ENCODE measurements at regions not wholly inside any gene's neighbourhood (a gene's known extent, or its start where the extent isn't known, plus 50 kb on each side); places are given as distances from the start of the nearest gene placed in this dataset.

DNA sequence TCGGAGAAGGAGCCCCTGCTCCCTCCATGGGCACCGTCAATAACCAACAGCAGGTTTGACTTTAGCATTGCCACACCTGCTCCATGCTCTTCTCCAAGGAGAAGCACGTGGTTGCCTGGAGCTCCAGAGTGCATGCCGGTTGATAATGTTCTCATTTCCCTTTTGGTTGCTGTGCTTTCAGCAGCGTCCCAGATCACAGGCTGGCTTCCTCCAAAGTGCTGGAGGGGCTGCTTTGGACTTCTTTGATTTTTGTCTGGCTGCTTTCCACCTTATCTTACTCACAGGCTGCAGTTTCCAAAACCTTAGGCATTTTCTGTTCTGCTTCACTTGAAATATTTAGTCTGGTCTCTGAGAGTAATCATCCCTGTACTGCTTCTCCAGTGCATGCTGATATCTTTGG is 123.8 kb upstream of the IRS2 start:
- Histone ChIP-seq H3K9me3 (ENCODE audit: control insufficient read depth, insufficient read depth, low read length) (no peaks in the 10 kb centered on the region), H3K27me3 (ENCODE audit: control insufficient read depth, insufficient read depth, low read length) (no peaks in the 10 kb centered on the region), H3K27ac (ENCODE audit: low read depth, low read length) (no peak overlapping the region), H3K4me1 (ENCODE audit: control insufficient read depth, insufficient read depth, low read length) (no peaks in the 10 kb centered on the region), H3K36me3 (ENCODE audit: control insufficient read depth, insufficient read depth, low read length) (no peaks in the 10 kb centered on the region), H3K9ac (ENCODE audit: low read depth, low read length) (no peak overlapping the region), H3K4me3 (ENCODE audit: low read depth, low read length) (no peak overlapping the region)

GRCh38 chr13:109906976-109907375 is 120.6 kb upstream of the IRS2 start:
- no peak overlapping the region for H3K27ac ChIP-seq (ENCODE audit: low read depth, low read length)
- H3K9me3 ChIP-seq (ENCODE audit: control insufficient read depth, insufficient read depth, low read length): no peaks in the 10 kb centered on the region
- no peaks in the 10 kb centered on the region for H3K27me3 ChIP-seq (ENCODE audit: control insufficient read depth, insufficient read depth, low read length)

GRCh38 chr13:109904218-109904617 is 117.8 kb upstream of the IRS2 start:
- Histone ChIP-seq H3K9ac (ENCODE audit: low read depth, low read length) (no peak overlapping the region), H3K27ac (ENCODE audit: low read depth, low read length) (no peak overlapping the region), H3K27me3 (ENCODE audit: control insufficient read depth, insufficient read depth, low read length) (0 out of 2 replicates have a peak, but pooled peaks cover 5% of the 10 kb centered on the region), H3K4me3 (ENCODE audit: low read depth, low read length) (no peak overlapping the region), H3K36me3 (ENCODE audit: control insufficient read depth, insufficient read depth, low read length) (no peaks in the 10 kb centered on the region), H3K4me1 (ENCODE audit: control insufficient read depth, insufficient read depth, low read length) (peaks cover 7% of the 10 kb centered on the region), H3K9me3 (ENCODE audit: control insufficient read depth, insufficient read depth, low read length) (no peaks in the 10 kb centered on the region)

More at GRCh38 chr13:109906976-109907375, 120.6 kb upstream of the IRS2 start:
- no peaks in the 10 kb centered on the region for H3K4me1 ChIP-seq (ENCODE audit: control insufficient read depth, insufficient read depth, low read length)
- H3K4me3 ChIP-seq (ENCODE audit: low read depth, low read length): no peak overlapping the region
- no peak overlapping the region for H3K9ac ChIP-seq (ENCODE audit: low read depth, low read length)
- no peaks in the 10 kb centered on the region for H3K36me3 ChIP-seq (ENCODE audit: control insufficient read depth, insufficient read depth, low read length)

DNA sequence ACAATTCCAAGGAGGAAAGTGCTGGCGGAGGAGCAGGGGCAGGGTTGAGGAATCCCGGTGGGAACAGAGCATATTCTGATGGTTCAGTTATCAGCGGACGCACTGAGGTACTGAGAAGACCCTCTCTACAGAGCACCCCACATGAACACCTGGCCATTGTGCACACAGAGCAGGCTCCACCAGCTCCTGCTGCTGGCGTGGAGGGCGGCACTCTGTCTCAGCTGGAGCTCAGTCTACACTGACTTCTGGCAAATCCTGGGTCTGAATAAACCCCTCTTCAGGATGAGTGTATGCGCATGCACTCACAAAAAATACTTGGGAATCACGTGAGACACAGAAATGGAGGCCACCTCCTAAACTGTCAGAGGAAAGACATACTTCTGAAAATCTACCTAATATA is 114.4 kb upstream of the IRS2 start:
- Histone ChIP-seq H3K4me3 (ENCODE audit: low read depth, low read length) (peak overlapping the region; percentile 44; the same call in 1 of the 2 replicates), H3K9me3 (ENCODE audit: control insufficient read depth, insufficient read depth, low read length) (no peaks in the 10 kb centered on the region), H3K4me1 (ENCODE audit: control insufficient read depth, insufficient read depth, low read length) (peaks cover 7% of the 10 kb centered on the region), H3K36me3 (ENCODE audit: control insufficient read depth, insufficient read depth, low read length) (no peaks in the 10 kb centered on the region), H3K27ac (ENCODE audit: low read depth, low read length) (no peak overlapping the region), H3K9ac (ENCODE audit: low read depth, low read length) (no peak overlapping the region), H3K27me3 (ENCODE audit: control insufficient read depth, insufficient read depth, low read length) (0 out of 2 replicates have a peak, but pooled peaks cover 5% of the 10 kb centered on the region)

GRCh38 chr13:109900320-109900719 is 113.9 kb upstream of the IRS2 start:
- Histone ChIP-seq H3K4me1 (ENCODE audit: control insufficient read depth, insufficient read depth, low read length) (peaks cover 7% of the 10 kb centered on the region), H3K27ac (ENCODE audit: low read depth, low read length) (no peak overlapping the region), H3K4me3 (ENCODE audit: low read depth, low read length) (peak overlapping the region; percentile 44), H3K9ac (ENCODE audit: low read depth, low read length) (no peak overlapping the region), H3K9me3 (ENCODE audit: control insufficient read depth, insufficient read depth, low read length) (no peaks in the 10 kb centered on the region), H3K36me3 (ENCODE audit: control insufficient read depth, insufficient read depth, low read length) (no peaks in the 10 kb centered on the region), H3K27me3 (ENCODE audit: control insufficient read depth, insufficient read depth, low read length) (0 out of 2 replicates have a peak, but pooled peaks cover 5% of the 10 kb centered on the region)

DNA sequence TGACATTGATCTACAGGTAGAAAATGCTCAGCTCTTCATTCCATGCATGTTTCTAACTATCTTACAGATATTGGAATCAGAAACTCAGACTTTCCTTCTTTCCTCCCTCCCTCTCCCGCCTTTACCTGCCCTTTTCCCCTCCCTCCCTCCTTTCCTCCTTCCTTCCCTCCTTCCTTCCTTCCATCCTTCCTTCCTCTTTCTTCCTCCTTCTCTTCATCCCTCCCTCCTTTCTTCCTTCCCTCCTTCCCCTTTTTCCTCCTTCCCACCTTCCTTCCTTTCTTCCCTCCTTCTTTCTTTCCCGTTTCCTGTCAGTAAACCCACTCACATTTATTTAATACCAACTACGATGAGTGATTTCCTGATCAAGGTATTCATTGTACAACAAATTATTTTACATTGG is 113.4 kb upstream of the IRS2 start:
- Histone ChIP-seq H3K27ac (ENCODE audit: low read depth, low read length) (no peak overlapping the region), H3K4me1 (ENCODE audit: control insufficient read depth, insufficient read depth, low read length) (peaks cover 7% of the 10 kb centered on the region), H3K9me3 (ENCODE audit: control insufficient read depth, insufficient read depth, low read length) (no peaks in the 10 kb centered on the region), H3K36me3 (ENCODE audit: control insufficient read depth, insufficient read depth, low read length) (no peaks in the 10 kb centered on the region), H3K27me3 (ENCODE audit: control insufficient read depth, insufficient read depth, low read length) (0 out of 2 replicates have a peak, but pooled peaks cover 5% of the 10 kb centered on the region), H3K9ac (ENCODE audit: low read depth, low read length) (no peak overlapping the region), H3K4me3 (ENCODE audit: low read depth, low read length) (no peak overlapping the region)

DNA sequence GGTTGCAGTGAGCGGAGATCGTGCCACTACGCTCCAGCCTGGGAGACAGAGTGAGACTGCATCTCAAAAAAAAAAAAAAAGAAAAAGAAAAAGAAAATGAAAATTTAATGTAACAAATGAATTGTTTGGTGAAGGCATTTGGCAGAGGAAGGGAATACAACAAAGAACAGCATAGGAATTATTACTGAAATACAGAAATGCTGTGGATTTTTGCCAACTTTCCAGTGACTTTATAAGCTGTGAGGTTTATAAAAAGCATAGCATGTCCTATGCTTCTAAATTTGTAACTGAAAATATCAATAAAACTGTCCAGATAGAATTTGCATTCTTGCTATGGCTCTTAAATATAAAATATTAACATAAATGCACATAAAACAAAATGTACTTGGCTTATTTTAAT is 112.9 kb upstream of the IRS2 start:
- Histone ChIP-seq H3K9me3 (ENCODE audit: control insufficient read depth, insufficient read depth, low read length) (no peaks in the 10 kb centered on the region), H3K4me3 (ENCODE audit: low read depth, low read length) (no peak overlapping the region), H3K4me1 (ENCODE audit: control insufficient read depth, insufficient read depth, low read length) (peaks cover 7% of the 10 kb centered on the region), H3K36me3 (ENCODE audit: control insufficient read depth, insufficient read depth, low read length) (no peaks in the 10 kb centered on the region), H3K9ac (ENCODE audit: low read depth, low read length) (no peak overlapping the region), H3K27ac (ENCODE audit: low read depth, low read length) (no peak overlapping the region), H3K27me3 (ENCODE audit: control insufficient read depth, insufficient read depth, low read length) (0 out of 2 replicates have a peak, but pooled peaks cover 5% of the 10 kb centered on the region)

GRCh38 chr13:109897988-109898624 is 111.7 kb upstream of the IRS2 start:
- Histone ChIP-seq H3K9me3 (ENCODE audit: control insufficient read depth, insufficient read depth, low read length) (no peaks in the 10 kb centered on the region), H3K27me3 (ENCODE audit: control insufficient read depth, insufficient read depth, low read length) (0 out of 2 replicates have a peak, but pooled peaks cover 5% of the 10 kb centered on the region), H3K4me3 (ENCODE audit: low read depth, low read length) (no peak overlapping the region), H3K27ac (ENCODE audit: low read depth, low read length) (no peak overlapping the region), H3K4me1 (ENCODE audit: control insufficient read depth, insufficient read depth, low read length) (peaks cover 7% of the 10 kb centered on the region), H3K36me3 (ENCODE audit: control insufficient read depth, insufficient read depth, low read length) (no peaks in the 10 kb centered on the region), H3K9ac (ENCODE audit: low read depth, low read length) (no peak overlapping the region)

DNA sequence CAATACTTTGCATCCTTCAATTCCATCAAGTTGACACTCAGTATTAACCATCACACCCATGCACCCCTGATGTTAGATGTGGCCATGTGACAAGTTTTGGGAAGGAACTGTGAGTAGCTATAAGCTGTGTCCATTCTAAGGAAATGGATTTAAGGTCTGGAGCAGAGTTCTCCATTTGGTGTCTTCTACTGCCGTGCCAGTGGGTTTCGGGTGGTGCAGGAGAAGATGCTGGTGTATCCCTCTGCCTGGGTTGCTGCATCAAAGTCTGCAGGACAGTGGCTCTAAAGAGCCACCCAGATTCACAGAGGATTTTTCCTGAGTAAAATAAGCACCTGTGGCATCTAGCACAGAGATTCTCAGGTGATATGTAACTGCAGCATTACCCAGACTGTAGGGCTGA is 105.7 kb upstream of the IRS2 start:
- Histone ChIP-seq H3K36me3 (ENCODE audit: control insufficient read depth, insufficient read depth, low read length) (no peaks in the 10 kb centered on the region), H3K4me3 (ENCODE audit: low read depth, low read length) (no peak overlapping the region), H3K9me3 (ENCODE audit: control insufficient read depth, insufficient read depth, low read length) (no peaks in the 10 kb centered on the region), H3K27me3 (ENCODE audit: control insufficient read depth, insufficient read depth, low read length) (no peaks in the 10 kb centered on the region), H3K4me1 (ENCODE audit: control insufficient read depth, insufficient read depth, low read length) (no peaks in the 10 kb centered on the region), H3K9ac (ENCODE audit: low read depth, low read length) (no peak overlapping the region), H3K27ac (ENCODE audit: low read depth, low read length) (no peak overlapping the region)

DNA sequence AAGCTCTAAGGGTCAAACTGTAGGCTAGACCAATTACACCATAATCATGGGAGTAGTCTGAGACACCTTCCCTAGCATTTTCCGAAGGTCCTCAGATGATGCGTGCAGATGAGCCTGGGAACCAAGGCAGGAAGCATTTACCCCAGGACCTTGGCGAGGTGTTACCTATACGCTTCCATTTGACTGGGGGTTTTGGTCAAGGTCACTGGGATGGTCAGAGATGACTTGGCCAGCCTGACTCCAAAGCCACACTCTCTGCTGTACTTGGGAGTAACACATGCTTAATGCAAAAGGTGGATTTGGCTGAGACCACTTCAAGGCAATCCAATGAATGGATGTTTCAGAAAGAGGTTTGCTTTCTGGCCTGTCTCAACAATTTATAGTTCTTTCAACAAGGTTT is 98.9 kb upstream of the IRS2 start:
- Histone ChIP-seq H3K27ac (ENCODE audit: low read depth, low read length) (no peak overlapping the region), H3K9ac (ENCODE audit: low read depth, low read length) (no peak overlapping the region), H3K36me3 (ENCODE audit: control insufficient read depth, insufficient read depth, low read length) (no peaks in the 10 kb centered on the region), H3K4me1 (ENCODE audit: control insufficient read depth, insufficient read depth, low read length) (no peaks in the 10 kb centered on the region), H3K4me3 (ENCODE audit: low read depth, low read length) (no peak overlapping the region), H3K27me3 (ENCODE audit: control insufficient read depth, insufficient read depth, low read length) (no peaks in the 10 kb centered on the region), H3K9me3 (ENCODE audit: control insufficient read depth, insufficient read depth, low read length) (no peaks in the 10 kb centered on the region)

DNA sequence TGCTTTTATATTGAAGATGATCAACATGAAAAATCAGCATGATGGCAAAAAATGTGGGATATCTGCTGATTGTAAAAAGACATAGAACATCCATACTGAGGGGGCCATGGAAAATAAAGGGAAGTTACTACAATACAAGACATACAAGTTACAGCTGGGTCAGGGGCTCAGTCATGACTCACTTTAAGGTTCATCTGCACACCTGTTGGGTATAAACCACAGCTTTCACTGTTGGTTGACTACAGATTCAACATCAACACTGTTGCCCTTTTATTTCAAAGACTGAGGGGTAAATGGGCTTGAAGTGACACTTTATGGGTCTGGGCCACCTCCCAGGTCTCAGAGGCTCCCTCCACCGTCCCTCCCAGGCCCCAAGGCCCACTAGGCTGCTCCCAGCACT is 98.1 kb upstream of the IRS2 start:
- Histone ChIP-seq H3K27ac (ENCODE audit: low read depth, low read length) (no peak overlapping the region), H3K36me3 (ENCODE audit: control insufficient read depth, insufficient read depth, low read length) (no peaks in the 10 kb centered on the region), H3K4me1 (ENCODE audit: control insufficient read depth, insufficient read depth, low read length) (no peaks in the 10 kb centered on the region), H3K4me3 (ENCODE audit: low read depth, low read length) (no peak overlapping the region), H3K9me3 (ENCODE audit: control insufficient read depth, insufficient read depth, low read length) (no peaks in the 10 kb centered on the region), H3K9ac (ENCODE audit: low read depth, low read length) (no peak overlapping the region), H3K27me3 (ENCODE audit: control insufficient read depth, insufficient read depth, low read length) (no peaks in the 10 kb centered on the region)

Measured in HUES48 (cell line).